Brain microvascular endothelial cell (primary cell): ENCODE measurements at regions not wholly inside any gene's neighbourhood (a gene's known extent, or its start where the extent isn't known, plus 50 kb on each side); places are given as distances from the start of the nearest gene placed in this dataset.

ENCODE experiments used
- DNase-seq: peaks from one replicate; pipeline ENCODE4 v3.0.0-alpha.2; 2020
- H3K27ac ChIP-seq: fragments of 250-450 bp; sonication (Bioruptor Pico); 2 replicates; pipeline ENCODE4 v1.5.1; 2020; ENCODE audit warnings: mild to moderate bottlenecking, moderate library complexity
- H3K27me3 ChIP-seq: fragments of 250-450 bp; sonication (Bioruptor Pico); replicated peaks from 2 replicates; pipeline ENCODE4 v1.5.1; 2020; ENCODE audit warnings: mild to moderate bottlenecking
- H3K36me3 ChIP-seq: fragments of 250-450 bp; sonication (Bioruptor Pico); replicated peaks from 2 replicates; pipeline ENCODE4 v1.5.1; 2020; ENCODE audit warnings: mild to moderate bottlenecking
- H3K4me3 ChIP-seq: 2 replicates; pipeline ENCODE4 v1.5.1; 2011; ENCODE audit warnings: low read depth, mild to moderate bottlenecking, control low read depth, low read length, moderate library complexity
- in situ Hi-C: cut with HindIII; loops from 2 replicates; pipeline ENCODE4 v1.10.0; 2017; ENCODE audit warnings: low sequenced_read_pairs, low pct_ligation_motif_present
- TF ChIP-seq, protein P1 (sequence below): IDR thresholded peaks from 2 replicates; pipeline ENCODE4 v1.5.1; 2011; ENCODE audit warnings: low read depth, mild to moderate bottlenecking, moderate library complexity, low read length, control low read depth, inconsistent platforms; ENCODE audit errors: missing control alignments

DNA sequence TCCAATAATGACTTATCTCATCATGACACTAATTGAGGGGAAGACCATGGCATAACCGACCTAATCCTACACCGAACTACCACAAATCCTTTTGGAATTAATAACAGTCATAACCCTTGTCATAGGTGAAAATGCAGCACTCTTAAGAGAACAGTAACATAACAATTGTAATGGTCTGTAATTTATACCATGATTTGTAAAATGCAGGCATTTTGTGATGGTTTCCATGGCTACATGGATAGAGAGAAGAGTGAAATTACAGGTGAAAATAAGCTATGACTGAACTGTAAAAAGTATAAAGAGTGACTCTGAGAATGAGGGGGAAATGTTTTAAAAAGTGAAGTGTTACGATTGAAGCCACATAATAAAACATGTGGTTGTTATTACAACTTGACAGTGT, 494.1 kb upstream of the SLC39A10 start:
- no peak for DNase-seq
- no peaks in the 10 kb centered on the region for H3K27me3 ChIP-seq
- in situ Hi-C loops = no loop called here
- H3K27ac ChIP-seq = no peak overlapping the region
- H3K4me3 ChIP-seq = no peak overlapping the region
- TF ChIP-seq, protein P1, sequence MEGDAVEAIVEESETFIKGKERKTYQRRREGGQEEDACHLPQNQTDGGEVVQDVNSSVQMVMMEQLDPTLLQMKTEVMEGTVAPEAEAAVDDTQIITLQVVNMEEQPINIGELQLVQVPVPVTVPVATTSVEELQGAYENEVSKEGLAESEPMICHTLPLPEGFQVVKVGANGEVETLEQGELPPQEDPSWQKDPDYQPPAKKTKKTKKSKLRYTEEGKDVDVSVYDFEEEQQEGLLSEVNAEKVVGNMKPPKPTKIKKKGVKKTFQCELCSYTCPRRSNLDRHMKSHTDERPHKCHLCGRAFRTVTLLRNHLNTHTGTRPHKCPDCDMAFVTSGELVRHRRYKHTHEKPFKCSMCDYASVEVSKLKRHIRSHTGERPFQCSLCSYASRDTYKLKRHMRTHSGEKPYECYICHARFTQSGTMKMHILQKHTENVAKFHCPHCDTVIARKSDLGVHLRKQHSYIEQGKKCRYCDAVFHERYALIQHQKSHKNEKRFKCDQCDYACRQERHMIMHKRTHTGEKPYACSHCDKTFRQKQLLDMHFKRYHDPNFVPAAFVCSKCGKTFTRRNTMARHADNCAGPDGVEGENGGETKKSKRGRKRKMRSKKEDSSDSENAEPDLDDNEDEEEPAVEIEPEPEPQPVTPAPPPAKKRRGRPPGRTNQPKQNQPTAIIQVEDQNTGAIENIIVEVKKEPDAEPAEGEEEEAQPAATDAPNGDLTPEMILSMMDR = no peak
- H3K36me3 ChIP-seq = no peaks in the 10 kb centered on the region

GRCh38 chr2:195162194-195162593, 494.8 kb upstream of the SLC39A10 start:
- TF ChIP-seq, protein P1 = no peak
- in situ Hi-C loops = no loop called here
- Histone ChIP-seq H3K27ac (no peak overlapping the region), H3K27me3 (no peaks in the 10 kb centered on the region), H3K36me3 (no peaks in the 10 kb centered on the region), H3K4me3 (no peak overlapping the region)
- no peak for DNase-seq

DNA sequence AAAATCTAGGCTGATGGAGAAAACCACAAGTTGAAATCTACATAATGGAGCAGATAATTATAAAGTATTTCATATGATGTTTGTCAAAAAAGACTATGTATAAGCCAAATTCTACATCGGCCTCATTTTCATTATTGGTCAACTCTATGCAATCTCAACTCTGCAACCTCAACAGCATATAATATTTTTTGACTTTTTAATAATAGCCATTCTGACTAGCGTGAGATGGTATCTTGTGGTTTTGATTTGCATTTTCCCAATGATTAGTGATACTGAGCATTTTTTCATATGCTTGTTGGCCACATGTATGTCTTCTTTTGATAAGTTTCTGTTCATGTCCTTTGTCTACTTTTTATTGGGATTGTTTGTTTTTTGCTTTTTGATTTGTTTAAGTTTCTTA, 496.1 kb upstream of the SLC39A10 start:
- no peak for DNase-seq
- no peak overlapping the region for H3K4me3 ChIP-seq
- TF ChIP-seq, protein P1 = no peak
- no peaks in the 10 kb centered on the region for H3K36me3 ChIP-seq
- no peak overlapping the region for H3K27ac ChIP-seq
- in situ Hi-C loops = no loop called here
- no peaks in the 10 kb centered on the region for H3K27me3 ChIP-seq

GRCh38 chr2:195151711-195152110, 505.3 kb upstream of the SLC39A10 start:
- TF ChIP-seq, protein P1 = no peak
- Histone ChIP-seq H3K27me3 (no peaks in the 10 kb centered on the region), H3K36me3 (no peaks in the 10 kb centered on the region), H3K4me3 (no peak overlapping the region), H3K27ac (no peak overlapping the region)
- no peak for DNase-seq
- in situ Hi-C loops = no loop called here

DNA sequence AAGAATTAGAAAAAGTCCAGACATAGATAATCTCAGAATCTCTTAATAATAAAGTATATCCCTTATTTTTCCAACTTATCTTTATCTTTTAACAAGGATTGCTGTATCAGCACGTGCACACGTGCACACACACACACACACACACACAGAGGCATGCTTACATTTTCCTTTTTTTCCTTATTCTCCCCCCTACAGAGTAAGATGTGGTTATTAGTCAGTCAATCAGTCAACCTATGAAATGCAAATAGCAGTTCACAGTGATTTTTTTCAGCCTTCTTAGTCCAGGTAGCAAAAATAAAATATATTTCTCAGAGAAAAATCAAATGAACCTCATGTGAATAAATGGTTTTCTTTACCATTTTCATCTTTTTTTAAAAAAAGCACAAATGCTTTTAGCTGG, 506.2 kb upstream of the SLC39A10 start:
- in situ Hi-C loops = no loop called here
- TF ChIP-seq, protein P1 = no peak
- Histone ChIP-seq H3K36me3 (no peaks in the 10 kb centered on the region), H3K4me3 (no peak overlapping the region), H3K27ac (no peak overlapping the region), H3K27me3 (no peaks in the 10 kb centered on the region)
- no peak for DNase-seq

GRCh38 chr2:195148004-195148403, 509.0 kb upstream of the SLC39A10 start:
- TF ChIP-seq, protein P1 = no peak
- no peak for DNase-seq
- Histone ChIP-seq H3K4me3 (no peak overlapping the region), H3K36me3 (no peaks in the 10 kb centered on the region), H3K27me3 (no peaks in the 10 kb centered on the region), H3K27ac (no peak overlapping the region)
- in situ Hi-C loops = no loop called here
